ENCODE measurements at regions not wholly inside any gene's neighbourhood (a gene's known extent, or its start where the extent isn't known, plus 50 kb on each side); places are given as distances from the start of the nearest gene placed in this dataset.
"Not testable (repeated sequence)": the region's sequence is repeated elsewhere in the genome, so short reads cannot be mapped to it uniquely, and the experiment has no call there.

GRCh38 chr10:65204999-65205398 is 1683.8 kb downstream of the REEP3 start:
- Histone ChIP-seq H3K4me3 (ENCODE audit: low read length) (no peak overlapping the region), H3K9ac (ENCODE audit: low read length) (no peak overlapping the region), H3K9me3 (ENCODE audit: control insufficient read depth, low read length) (no peaks in the 10 kb centered on the region), H3K4me1 (ENCODE audit: control insufficient read depth, insufficient read depth, low read length) (no peaks in the 10 kb centered on the region), H3K36me3 (ENCODE audit: control insufficient read depth, insufficient read depth, low read length) (no peaks in the 10 kb centered on the region), H3K27me3 (ENCODE audit: control insufficient read depth, insufficient read depth, low read length) (no peaks in the 10 kb centered on the region)

- Histone ChIP-seq H3K4me1 (ENCODE audit: control insufficient read depth, insufficient read depth, low read length) (no peaks in the 10 kb centered on the region), H3K9me3 (ENCODE audit: control insufficient read depth, low read length) (no peaks in the 10 kb centered on the region), H3K4me3 (ENCODE audit: low read length) (no peak overlapping the region), H3K36me3 (ENCODE audit: control insufficient read depth, insufficient read depth, low read length) (no peaks in the 10 kb centered on the region), H3K27me3 (ENCODE audit: control insufficient read depth, insufficient read depth, low read length) (no peaks in the 10 kb centered on the region), H3K9ac (ENCODE audit: low read length) (no peak overlapping the region)
Measured at GRCh38 chr10:65213170-65213569, 1692.0 kb downstream of the REEP3 start.

GRCh38 chr10:65219444-65219843 is 1698.2 kb downstream of the REEP3 start:
- Histone ChIP-seq H3K27me3 (ENCODE audit: control insufficient read depth, insufficient read depth, low read length) (no peaks in the 10 kb centered on the region), H3K36me3 (ENCODE audit: control insufficient read depth, insufficient read depth, low read length) (no peaks in the 10 kb centered on the region), H3K4me3 (ENCODE audit: low read length) (no peak overlapping the region), H3K4me1 (ENCODE audit: control insufficient read depth, insufficient read depth, low read length) (no peaks in the 10 kb centered on the region), H3K9me3 (ENCODE audit: control insufficient read depth, low read length) (no peaks in the 10 kb centered on the region), H3K9ac (ENCODE audit: low read length) (no peak overlapping the region)

GRCh38 chr10:65231148-65231547 is 1694.7 kb upstream of the LRRTM3 start:
- Histone ChIP-seq H3K4me3 (ENCODE audit: low read length) (no peak overlapping the region), H3K36me3 (ENCODE audit: control insufficient read depth, insufficient read depth, low read length) (no peaks in the 10 kb centered on the region), H3K27me3 (ENCODE audit: control insufficient read depth, insufficient read depth, low read length) (no peaks in the 10 kb centered on the region), H3K9ac (ENCODE audit: low read length) (no peak overlapping the region), H3K9me3 (ENCODE audit: control insufficient read depth, low read length) (no peaks in the 10 kb centered on the region), H3K4me1 (ENCODE audit: control insufficient read depth, insufficient read depth, low read length) (no peaks in the 10 kb centered on the region)

GRCh38 chr10:65234261-65234660 is 1691.6 kb upstream of the LRRTM3 start:
- Histone ChIP-seq H3K9ac (ENCODE audit: low read length) (no peak overlapping the region), H3K4me1 (ENCODE audit: control insufficient read depth, insufficient read depth, low read length) (no peaks in the 10 kb centered on the region), H3K27me3 (ENCODE audit: control insufficient read depth, insufficient read depth, low read length) (no peaks in the 10 kb centered on the region), H3K36me3 (ENCODE audit: control insufficient read depth, insufficient read depth, low read length) (no peaks in the 10 kb centered on the region), H3K4me3 (ENCODE audit: low read length) (no peak overlapping the region), H3K9me3 (ENCODE audit: control insufficient read depth, low read length) (no peaks in the 10 kb centered on the region)

GRCh38 chr10:65235266-65235665 is 1690.6 kb upstream of the LRRTM3 start:
- H3K4me3 ChIP-seq (ENCODE audit: low read length) = no peak overlapping the region
- no peaks in the 10 kb centered on the region for H3K36me3 ChIP-seq (ENCODE audit: control insufficient read depth, insufficient read depth, low read length)
- H3K27me3 ChIP-seq (ENCODE audit: control insufficient read depth, insufficient read depth, low read length) = no peaks in the 10 kb centered on the region
- no peaks in the 10 kb centered on the region for H3K9me3 ChIP-seq (ENCODE audit: control insufficient read depth, low read length)
- no peak overlapping the region for H3K9ac ChIP-seq (ENCODE audit: low read length)
- no peaks in the 10 kb centered on the region for H3K4me1 ChIP-seq (ENCODE audit: control insufficient read depth, insufficient read depth, low read length)

- H3K36me3 ChIP-seq (ENCODE audit: control insufficient read depth, insufficient read depth, low read length) = no peaks in the 10 kb centered on the region
- H3K4me3 ChIP-seq (ENCODE audit: low read length) = no peak overlapping the region
- H3K27me3 ChIP-seq (ENCODE audit: control insufficient read depth, insufficient read depth, low read length) = no peaks in the 10 kb centered on the region
- H3K9me3 ChIP-seq (ENCODE audit: control insufficient read depth, low read length) = no peaks in the 10 kb centered on the region
- H3K4me1 ChIP-seq (ENCODE audit: control insufficient read depth, insufficient read depth, low read length) = no peaks in the 10 kb centered on the region
- no peak overlapping the region for H3K9ac ChIP-seq (ENCODE audit: low read length)
Measured at GRCh38 chr10:65235846-65236245, 1690.0 kb upstream of the LRRTM3 start.

GRCh38 chr10:65265451-65265954 is 1660.3 kb upstream of the LRRTM3 start:
- no peaks in the 10 kb centered on the region for H3K36me3 ChIP-seq (ENCODE audit: control insufficient read depth, insufficient read depth, low read length)
- H3K27me3 ChIP-seq (ENCODE audit: control insufficient read depth, insufficient read depth, low read length) = no peaks in the 10 kb centered on the region
- no peak overlapping the region for H3K9ac ChIP-seq (ENCODE audit: low read length)
- H3K4me3 ChIP-seq (ENCODE audit: low read length) = no peak overlapping the region
- H3K9me3 ChIP-seq (ENCODE audit: control insufficient read depth, low read length) = no peaks in the 10 kb centered on the region
- no peaks in the 10 kb centered on the region for H3K4me1 ChIP-seq (ENCODE audit: control insufficient read depth, insufficient read depth, low read length)

GRCh38 chr10:65269551-65269950 is 1656.3 kb upstream of the LRRTM3 start:
- not testable (repeated sequence) for H3K4me3 ChIP-seq (ENCODE audit: low read length); H3K4me1 ChIP-seq (ENCODE audit: control insufficient read depth, insufficient read depth, low read length); H3K9me3 ChIP-seq (ENCODE audit: control insufficient read depth, low read length); H3K27me3 ChIP-seq (ENCODE audit: control insufficient read depth, insufficient read depth, low read length); H3K36me3 ChIP-seq (ENCODE audit: control insufficient read depth, insufficient read depth, low read length); H3K9ac ChIP-seq (ENCODE audit: low read length)

GRCh38 chr10:65270969-65271368 is 1654.9 kb upstream of the LRRTM3 start:
- Histone ChIP-seq H3K4me1 (ENCODE audit: control insufficient read depth, insufficient read depth, low read length) (no peaks in the 10 kb centered on the region), H3K27me3 (ENCODE audit: control insufficient read depth, insufficient read depth, low read length) (no peaks in the 10 kb centered on the region), H3K9me3 (ENCODE audit: control insufficient read depth, low read length) (no peaks in the 10 kb centered on the region), H3K36me3 (ENCODE audit: control insufficient read depth, insufficient read depth, low read length) (no peaks in the 10 kb centered on the region), H3K4me3 (ENCODE audit: low read length) (no peak overlapping the region), H3K9ac (ENCODE audit: low read length) (no peak overlapping the region)

- Histone ChIP-seq H3K36me3 (ENCODE audit: control insufficient read depth, insufficient read depth, low read length) (no peaks in the 10 kb centered on the region), H3K4me3 (ENCODE audit: low read length) (no peak overlapping the region), H3K4me1 (ENCODE audit: control insufficient read depth, insufficient read depth, low read length) (no peaks in the 10 kb centered on the region), H3K27me3 (ENCODE audit: control insufficient read depth, insufficient read depth, low read length) (no peaks in the 10 kb centered on the region), H3K9ac (ENCODE audit: low read length) (no peak overlapping the region), H3K9me3 (ENCODE audit: control insufficient read depth, low read length) (no peaks in the 10 kb centered on the region)
Measured at GRCh38 chr10:65273115-65273514, 1652.7 kb upstream of the LRRTM3 start.

- no peak overlapping the region for H3K4me3 ChIP-seq (ENCODE audit: low read length)
- no peaks in the 10 kb centered on the region for H3K4me1 ChIP-seq (ENCODE audit: control insufficient read depth, insufficient read depth, low read length)
- no peak overlapping the region for H3K9ac ChIP-seq (ENCODE audit: low read length)
- H3K27me3 ChIP-seq (ENCODE audit: control insufficient read depth, insufficient read depth, low read length) = no peaks in the 10 kb centered on the region
- H3K9me3 ChIP-seq (ENCODE audit: control insufficient read depth, low read length) = no peaks in the 10 kb centered on the region
- H3K36me3 ChIP-seq (ENCODE audit: control insufficient read depth, insufficient read depth, low read length) = no peaks in the 10 kb centered on the region
Measured at GRCh38 chr10:65275296-65275695, 1650.5 kb upstream of the LRRTM3 start.

GRCh38 chr10:65284495-65285041 is 1641.3 kb upstream of the LRRTM3 start:
- no peak overlapping the region for H3K4me3 ChIP-seq (ENCODE audit: low read length)
- no peak overlapping the region for H3K9ac ChIP-seq (ENCODE audit: low read length)
- no peaks in the 10 kb centered on the region for H3K4me1 ChIP-seq (ENCODE audit: control insufficient read depth, insufficient read depth, low read length)
- no peaks in the 10 kb centered on the region for H3K27me3 ChIP-seq (ENCODE audit: control insufficient read depth, insufficient read depth, low read length)
- H3K9me3 ChIP-seq (ENCODE audit: control insufficient read depth, low read length) = no peaks in the 10 kb centered on the region
- H3K36me3 ChIP-seq (ENCODE audit: control insufficient read depth, insufficient read depth, low read length) = no peaks in the 10 kb centered on the region

Measured in mucosa of stomach (tissue), 1 donor.